EL (cell line): ENCODE measurements at regions not wholly inside any gene's neighbourhood (a gene's known extent, or its start where the extent isn't known, plus 50 kb on each side); places are given as distances from the start of the nearest gene placed in this dataset.

Experiments used
- DNase-seq: peaks from one replicate; pipeline ENCODE4 v3.0.0-alpha.2; 2016

- peak; percentile 64 for DNase-seq
These were observed 456.2 kb downstream of the FOXG1 start for GRCh38 chr14:29222671-29223268.

GRCh38 chr14:29223947-29224346 lies 457.4 kb downstream of the FOXG1 start:
- no peak for DNase-seq

DNA sequence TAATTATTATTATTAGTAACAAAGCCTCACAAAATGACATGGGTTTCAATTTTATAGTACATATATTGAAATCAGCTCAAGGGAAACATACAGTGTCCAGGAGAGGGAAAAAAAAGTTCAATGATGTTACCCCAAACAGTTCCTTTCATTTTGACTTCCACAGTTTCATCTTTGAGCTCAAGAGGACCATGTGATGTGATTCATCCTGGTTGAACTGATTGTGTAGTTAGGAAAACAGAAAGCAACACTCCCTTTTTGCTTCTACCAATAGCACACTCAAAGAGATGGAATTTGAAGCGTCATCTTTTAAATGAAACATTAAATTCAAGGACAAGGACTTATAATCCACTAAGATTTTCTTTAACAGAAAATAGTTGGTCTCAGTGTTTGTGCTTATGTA lies 461.0 kb downstream of the FOXG1 start:
- DNase-seq = peak; percentile 26

- no peak for DNase-seq
These were observed 465.6 kb downstream of the FOXG1 start for GRCh38 chr14:29232153-29232552.

DNA sequence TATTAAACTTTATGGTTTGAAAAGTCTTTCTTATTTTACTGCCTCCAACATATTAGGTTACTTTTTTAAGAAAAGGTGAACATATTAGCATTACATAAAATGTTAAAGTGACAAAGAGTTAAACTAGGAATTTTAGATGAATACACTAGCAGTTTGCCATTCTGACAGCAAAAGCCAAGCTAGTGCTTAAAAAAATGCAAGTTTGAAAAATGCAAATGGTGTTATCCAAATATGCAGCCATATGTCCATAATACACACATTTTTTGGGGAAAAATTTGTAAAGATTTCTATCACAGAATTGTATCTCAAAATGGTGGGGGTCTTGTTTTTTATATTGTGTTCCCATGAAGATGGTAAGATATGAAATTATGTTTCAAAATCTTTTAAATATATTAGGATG lies 466.1 kb downstream of the FOXG1 start:
- no peak for DNase-seq

GRCh38 chr14:29233188-29233587 lies 466.6 kb downstream of the FOXG1 start:
- DNase-seq = no peak

DNA sequence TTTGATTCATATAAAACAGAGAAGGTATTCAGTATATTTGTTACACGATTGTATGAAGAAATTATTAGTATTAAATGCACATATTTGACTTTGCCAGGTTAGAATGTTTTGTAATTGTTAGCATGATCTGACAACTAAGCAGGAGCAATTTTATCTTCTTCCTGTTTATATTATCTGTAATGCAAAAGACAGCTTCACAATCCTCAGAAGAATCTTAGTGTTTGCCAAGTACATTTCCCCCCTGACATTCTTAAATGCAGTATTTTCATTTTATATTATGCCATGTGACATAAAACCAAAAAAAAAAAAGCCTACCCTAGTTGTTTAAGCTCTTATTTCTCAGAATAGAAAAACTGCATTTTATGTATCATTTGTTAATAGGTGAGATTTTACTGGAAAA lies 469.4 kb downstream of the FOXG1 start:
- DNase-seq = peak; percentile 35

GRCh38 chr14:29236401-29236800 lies 469.8 kb downstream of the FOXG1 start:
- DNase-seq = no peak

DNA sequence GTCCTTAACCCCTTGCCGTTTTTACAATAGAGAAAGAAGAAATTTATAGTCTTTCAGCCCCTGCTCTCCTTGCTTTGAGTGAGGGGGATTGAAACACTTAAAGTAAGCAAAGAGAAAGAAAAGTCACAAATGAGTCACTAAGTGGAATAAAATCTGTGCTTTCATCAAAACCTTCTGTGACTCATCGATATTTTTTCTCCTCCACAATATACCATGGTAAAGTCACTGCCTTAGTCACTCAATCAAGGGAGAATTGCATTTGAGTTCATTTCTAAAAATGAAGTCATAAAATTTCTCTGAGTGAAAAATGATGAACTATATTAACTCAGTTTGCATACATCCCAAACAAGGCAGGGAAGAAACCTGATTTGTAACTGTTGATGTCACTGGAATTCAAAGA lies 470.3 kb downstream of the FOXG1 start:
- DNase-seq = peak; percentile 90

GRCh38 chr14:29240066-29240465 lies 473.5 kb downstream of the FOXG1 start:
- DNase-seq = peak; percentile 86

DNA sequence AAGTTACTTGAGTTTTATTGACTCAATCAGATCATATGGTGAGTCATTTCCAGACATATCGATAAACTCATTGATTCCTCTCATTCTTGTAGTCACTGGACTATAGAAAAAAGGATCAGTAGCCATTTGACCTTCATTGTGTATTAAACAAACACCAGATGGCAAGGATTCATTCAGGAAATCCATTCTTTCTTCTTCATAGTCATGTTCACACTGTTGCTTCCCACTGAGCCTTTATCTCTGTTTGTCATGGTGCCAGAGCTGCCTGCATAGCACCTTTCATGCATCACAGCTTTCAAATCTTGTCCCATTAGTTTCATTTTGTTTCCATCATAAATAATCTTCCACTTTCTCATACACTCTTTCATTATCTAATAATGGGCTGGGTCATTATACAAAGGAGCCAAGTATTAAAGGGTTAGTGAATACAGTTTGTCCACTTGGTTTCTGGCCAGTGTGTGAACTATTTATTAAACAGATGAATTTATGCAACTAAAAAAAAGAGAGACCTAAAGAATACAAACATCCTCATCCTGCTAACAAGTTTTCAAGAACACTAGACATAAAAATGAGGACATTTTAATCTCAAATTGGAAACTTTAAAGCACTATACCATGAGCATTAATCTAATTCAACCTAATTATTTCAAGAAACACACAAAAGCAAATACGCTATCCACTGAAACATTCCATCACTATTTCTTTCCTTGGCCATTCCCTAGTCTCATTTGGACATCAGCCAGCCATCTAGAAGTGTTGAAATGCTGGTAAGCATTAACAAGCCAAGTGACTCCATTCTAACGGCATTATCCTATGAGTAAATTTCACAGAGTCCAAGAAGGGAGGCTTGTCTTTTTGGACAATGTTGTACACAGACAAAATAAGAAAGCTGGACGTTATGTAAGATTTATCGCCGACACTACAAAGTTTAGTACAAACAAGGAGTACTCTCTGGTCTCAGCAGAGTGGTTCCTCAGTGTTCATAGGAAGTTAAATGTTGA lies 476.5 kb downstream of the FOXG1 start:
- DNase-seq = peak; percentile 57

DNA sequence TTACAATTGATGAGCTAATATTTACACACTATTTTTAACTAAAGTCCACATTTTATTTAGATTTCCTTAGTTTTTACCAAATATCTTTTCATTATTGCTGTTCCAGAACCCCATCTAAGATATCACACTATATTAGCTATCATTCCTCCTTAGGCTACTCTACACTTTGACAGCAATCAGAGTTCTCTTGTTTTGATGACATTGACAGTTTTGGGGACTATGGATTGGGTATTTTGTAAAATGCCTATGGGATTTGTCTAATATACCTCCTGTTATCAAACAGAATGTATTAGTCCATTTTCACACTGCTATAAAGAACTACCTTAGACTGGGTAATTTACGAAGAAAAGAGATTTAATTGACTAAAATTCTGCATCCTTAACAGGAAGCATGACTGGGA lies 489.1 kb downstream of the FOXG1 start:
- no peak for DNase-seq

- DNase-seq = peak; percentile 10
These were observed 496.4 kb downstream of the FOXG1 start for GRCh38 chr14:29262979-29263378.

DNA sequence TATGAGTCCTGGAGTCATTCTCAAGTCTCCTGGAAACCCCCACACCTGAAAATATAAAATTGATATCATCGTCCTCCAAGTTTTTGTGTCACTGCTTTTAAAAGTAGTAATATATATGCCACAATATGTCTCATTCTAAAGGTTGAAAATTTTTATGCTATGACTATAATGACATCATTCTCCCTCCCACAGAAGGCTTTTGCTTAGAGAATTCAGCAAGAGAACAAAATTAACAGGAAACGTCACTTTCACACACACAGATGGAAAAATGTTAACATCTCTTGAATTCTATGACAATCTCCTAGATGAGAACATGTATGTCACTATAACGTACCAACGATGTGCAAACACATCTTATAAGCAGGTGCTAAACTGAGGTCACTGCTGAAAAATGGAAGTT lies 498.3 kb downstream of the FOXG1 start:
- no peak for DNase-seq

GRCh38 chr14:29265852-29266251 lies 499.3 kb downstream of the FOXG1 start:
- no peak for DNase-seq

- DNase-seq = no peak
These were observed 505.1 kb downstream of the FOXG1 start for GRCh38 chr14:29271669-29272068.

GRCh38 chr14:29273513-29273912 lies 506.9 kb downstream of the FOXG1 start:
- no peak for DNase-seq

- no peak for DNase-seq
These were observed 508.5 kb downstream of the FOXG1 start for GRCh38 chr14:29274890-29275596.

GRCh38 chr14:29278301-29279263 lies 512.0 kb downstream of the FOXG1 start:
- DNase-seq = no peak

GRCh38 chr14:29282169-29282568 lies 515.6 kb downstream of the FOXG1 start:
- peak; percentile 67 for DNase-seq

- no peak for DNase-seq
These were observed 523.9 kb downstream of the FOXG1 start for GRCh38 chr14:29290441-29290840.

DNA sequence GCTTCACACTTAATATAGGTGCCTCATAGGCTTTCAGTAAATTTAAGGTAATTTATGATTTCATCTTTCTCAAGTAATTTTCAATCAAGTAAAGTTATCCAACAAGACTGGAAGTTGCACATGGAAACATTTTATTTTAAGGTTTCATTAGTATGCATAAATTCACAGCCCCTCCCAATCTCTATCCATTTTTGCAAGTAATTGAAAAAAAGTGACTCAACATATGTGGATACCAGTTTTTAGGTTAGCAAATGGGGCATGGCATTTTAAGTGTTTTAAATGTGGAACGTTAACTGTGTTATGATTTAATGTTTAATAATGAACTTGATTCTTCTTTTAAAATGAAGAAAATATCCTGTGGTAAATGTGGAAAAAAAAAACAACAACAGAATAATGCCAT lies 532.8 kb downstream of the FOXG1 start:
- DNase-seq = no peak
